ENCODE measurements at regions not wholly inside any gene's neighbourhood (a gene's known extent, or its start where the extent isn't known, plus 50 kb on each side); places are given as distances from the start of the nearest gene placed in this dataset.

DNA sequence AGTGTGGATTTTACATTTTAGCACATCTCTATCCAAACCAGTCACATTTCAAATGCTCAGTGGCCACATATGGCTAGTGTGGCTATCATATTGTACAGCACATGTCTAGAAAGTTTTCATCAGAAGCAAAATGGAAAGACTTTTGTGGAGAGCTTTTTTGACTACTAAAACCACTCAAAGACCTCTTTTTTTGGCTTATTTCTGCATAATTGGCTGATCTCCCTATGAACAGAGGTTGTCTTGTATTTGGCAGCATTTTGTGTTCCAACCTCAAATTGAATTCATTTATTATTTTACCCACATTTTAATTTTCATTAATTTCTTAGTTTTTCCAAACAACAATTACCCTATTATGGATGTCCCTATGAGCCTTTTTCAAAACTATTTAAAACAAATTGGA lies 395.7 kb downstream of the TLE1 start:
- H3K36me3 ChIP-seq (replicated peaks in 1 of 2), result no peaks in the 10 kb centered on the region
- H3K4me3 ChIP-seq, result no peak overlapping the region
- H3K27me3 ChIP-seq, result no peaks in the 10 kb centered on the region
- no peaks in the 10 kb centered on the region for H3K9me3 ChIP-seq (replicated peaks in 1 of 3)
- TF ChIP-seq POLR2A (IDR thresholded peaks at IDR 0.05), result no peak
- TF ChIP-seq, protein P1, sequence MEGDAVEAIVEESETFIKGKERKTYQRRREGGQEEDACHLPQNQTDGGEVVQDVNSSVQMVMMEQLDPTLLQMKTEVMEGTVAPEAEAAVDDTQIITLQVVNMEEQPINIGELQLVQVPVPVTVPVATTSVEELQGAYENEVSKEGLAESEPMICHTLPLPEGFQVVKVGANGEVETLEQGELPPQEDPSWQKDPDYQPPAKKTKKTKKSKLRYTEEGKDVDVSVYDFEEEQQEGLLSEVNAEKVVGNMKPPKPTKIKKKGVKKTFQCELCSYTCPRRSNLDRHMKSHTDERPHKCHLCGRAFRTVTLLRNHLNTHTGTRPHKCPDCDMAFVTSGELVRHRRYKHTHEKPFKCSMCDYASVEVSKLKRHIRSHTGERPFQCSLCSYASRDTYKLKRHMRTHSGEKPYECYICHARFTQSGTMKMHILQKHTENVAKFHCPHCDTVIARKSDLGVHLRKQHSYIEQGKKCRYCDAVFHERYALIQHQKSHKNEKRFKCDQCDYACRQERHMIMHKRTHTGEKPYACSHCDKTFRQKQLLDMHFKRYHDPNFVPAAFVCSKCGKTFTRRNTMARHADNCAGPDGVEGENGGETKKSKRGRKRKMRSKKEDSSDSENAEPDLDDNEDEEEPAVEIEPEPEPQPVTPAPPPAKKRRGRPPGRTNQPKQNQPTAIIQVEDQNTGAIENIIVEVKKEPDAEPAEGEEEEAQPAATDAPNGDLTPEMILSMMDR (IDR thresholded peaks at IDR 0.05), result no peak
- no peaks in the 10 kb centered on the region for H3K4me1 ChIP-seq (replicated peaks in 1 of 2)
- DNase-seq, result no peak
- intact Hi-C loops (cut with DNase I), result no loop called here
- no peak overlapping the region for H3K27ac ChIP-seq

DNA sequence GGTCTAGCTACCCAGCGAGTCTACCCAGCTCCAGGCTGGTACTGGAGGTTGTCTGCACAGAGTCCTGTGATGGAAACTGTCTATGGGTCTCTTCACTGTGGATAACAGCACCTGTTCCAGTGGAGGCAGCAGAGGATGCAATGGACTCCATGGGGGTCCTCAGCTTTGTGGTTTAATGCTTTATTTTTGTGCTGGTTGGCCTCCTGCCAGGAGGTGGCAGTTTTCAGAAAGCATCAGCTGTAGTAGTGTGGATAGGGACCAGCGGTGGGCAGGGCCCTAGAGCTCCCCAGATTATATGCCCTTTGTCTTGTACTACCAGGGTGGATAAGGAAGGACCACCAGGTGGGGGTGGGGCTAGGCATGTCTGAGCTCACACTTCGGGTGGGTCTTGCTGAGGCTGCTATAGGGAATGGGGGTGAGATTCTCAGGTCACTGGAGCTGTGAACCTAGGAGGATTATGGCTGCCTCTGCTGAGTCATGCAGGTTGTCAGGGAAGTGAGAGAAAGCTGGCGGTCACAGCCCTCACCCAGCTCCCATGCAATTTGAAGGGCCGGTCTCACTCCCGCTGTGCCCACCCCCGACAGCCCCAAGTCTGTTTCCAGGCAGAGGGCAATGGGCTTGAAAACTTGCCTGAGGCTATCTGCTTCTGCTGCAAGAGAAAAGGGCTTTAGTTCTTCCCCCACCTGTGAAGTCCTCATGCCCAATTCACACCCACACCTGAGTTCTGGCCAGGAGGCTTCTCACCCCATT lies 397.1 kb downstream of the TLE1 start:
- WGBS, 4 donors, result 85 to 95% (median 92%) methylated on average over 4 to 7 of the region's 7 CpGs
- TF ChIP-seq POLR2A (IDR thresholded peaks at IDR 0.05), result no peak
- TF ChIP-seq, protein P1 (IDR thresholded peaks at IDR 0.05), result no peak
- H3K9me3 ChIP-seq (replicated peaks in 1 of 3), result no peaks in the 10 kb centered on the region
- DNase-seq, result no peak
- H3K27me3 ChIP-seq, result no peaks in the 10 kb centered on the region
- no peak overlapping the region for H3K27ac ChIP-seq
- intact Hi-C loops (cut with DNase I), result no loop called here
- H3K4me1 ChIP-seq (replicated peaks in 1 of 2), result no peaks in the 10 kb centered on the region
- H3K36me3 ChIP-seq (replicated peaks in 1 of 2), result no peaks in the 10 kb centered on the region
- H3K4me3 ChIP-seq, result no peak overlapping the region

DNA sequence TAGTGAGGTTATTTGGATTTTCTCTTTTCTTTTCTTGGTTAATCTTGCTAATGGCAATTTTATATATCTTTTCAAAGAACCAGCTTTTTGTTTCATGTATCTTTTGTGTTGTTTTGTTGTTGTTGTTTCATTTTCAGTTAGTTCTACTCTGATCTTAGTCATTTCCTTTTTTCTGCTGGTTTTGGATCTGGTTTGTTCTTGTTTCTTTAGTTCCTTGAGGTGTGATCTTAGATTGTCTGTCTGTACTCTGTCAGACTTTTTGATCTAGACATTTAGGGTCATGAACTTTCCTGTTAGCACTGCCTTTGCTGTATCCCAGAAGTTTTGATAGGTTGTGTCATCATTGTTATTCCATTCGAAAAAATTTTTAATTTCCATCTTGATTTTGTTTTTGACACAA lies 399.7 kb downstream of the TLE1 start:
- Histone ChIP-seq H3K9me3 (replicated peaks in 1 of 3) (no peaks in the 10 kb centered on the region), H3K27ac (no peak overlapping the region), H3K36me3 (replicated peaks in 1 of 2) (no peaks in the 10 kb centered on the region), H3K4me3 (no peak overlapping the region), H3K4me1 (replicated peaks in 1 of 2) (no peaks in the 10 kb centered on the region), H3K27me3 (no peaks in the 10 kb centered on the region)
- 85 to 95% (median 90%) methylated on average over 1 of the region's 1 CpG for WGBS, 4 donors
- DNase-seq, result no peak
- intact Hi-C loops (cut with DNase I), result no loop called here
- no peak for TF ChIP-seq POLR2A (IDR thresholded peaks at IDR 0.05)
- TF ChIP-seq, protein P1 (IDR thresholded peaks at IDR 0.05), result no peak

DNA sequence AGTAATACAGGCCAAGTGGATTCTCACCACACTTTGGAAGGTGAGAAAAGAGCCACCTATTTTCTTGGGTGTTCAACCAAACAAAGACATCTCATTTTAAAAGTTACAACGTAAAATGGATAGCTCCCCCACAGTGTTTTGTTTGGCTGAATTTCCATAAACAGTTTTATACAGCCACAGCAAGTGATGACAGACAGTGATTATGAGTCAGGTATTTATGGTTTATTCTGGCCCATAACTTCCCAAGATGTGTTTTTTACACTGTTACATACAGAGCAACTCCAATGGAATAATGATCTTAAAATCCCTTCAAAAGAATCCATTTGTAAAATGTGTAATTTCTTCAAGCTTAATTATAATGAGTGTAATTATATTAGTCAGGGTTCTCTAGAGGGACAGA lies 421.3 kb downstream of the TLE1 start:
- H3K27ac ChIP-seq, result no peak overlapping the region
- TF ChIP-seq, protein P1 (IDR thresholded peaks at IDR 0.05), result no peak
- TF ChIP-seq POLR2A (IDR thresholded peaks at IDR 0.05), result no peak
- H3K27me3 ChIP-seq, result no peaks in the 10 kb centered on the region
- 50 to 77% (median 70%) methylated on average over 1 of the region's 1 CpG for WGBS, 4 donors
- H3K9me3 ChIP-seq (replicated peaks in 1 of 3), result no peaks in the 10 kb centered on the region
- H3K36me3 ChIP-seq (replicated peaks in 1 of 2), result no peaks in the 10 kb centered on the region
- no peak for DNase-seq
- H3K4me1 ChIP-seq (replicated peaks in 1 of 2), result no peaks in the 10 kb centered on the region
- intact Hi-C loops (cut with DNase I), result no loop called here
- H3K4me3 ChIP-seq, result no peak overlapping the region

Data from adrenal gland (tissue), 9 donors.